Cerebellar cortex (tissue), 1 donor: ENCODE measurements at regions not wholly inside any gene's neighbourhood (a gene's known extent, or its start where the extent isn't known, plus 50 kb on each side); places are given as distances from the start of the nearest gene placed in this dataset.

ENCODE experiments used
- DNase-seq: peaks from one replicate; pipeline ENCODE4 v3.0.0-alpha.2; 2015; ENCODE audit warnings: low spot score

DNA sequence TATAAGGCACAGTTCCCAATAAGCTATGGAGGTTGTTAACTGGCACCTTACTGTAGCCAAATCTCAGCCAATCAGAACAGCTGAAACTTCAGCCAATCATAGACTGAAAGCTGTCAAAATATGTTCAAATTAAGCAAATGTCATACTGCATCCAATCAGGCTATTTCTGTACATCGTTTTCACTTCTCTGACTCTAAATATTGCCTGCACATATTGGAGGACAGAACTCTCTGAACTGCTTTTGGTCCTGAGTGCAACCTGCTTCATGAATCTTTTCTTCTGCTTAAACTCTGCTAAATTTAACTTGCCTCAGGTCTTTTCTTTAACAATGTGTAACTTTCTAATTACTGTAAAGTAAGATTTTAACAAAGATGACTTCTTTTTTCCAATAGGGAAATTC, 1198.9 kb upstream of the PCDH7 start:
- DNase-seq: no peak

DNA sequence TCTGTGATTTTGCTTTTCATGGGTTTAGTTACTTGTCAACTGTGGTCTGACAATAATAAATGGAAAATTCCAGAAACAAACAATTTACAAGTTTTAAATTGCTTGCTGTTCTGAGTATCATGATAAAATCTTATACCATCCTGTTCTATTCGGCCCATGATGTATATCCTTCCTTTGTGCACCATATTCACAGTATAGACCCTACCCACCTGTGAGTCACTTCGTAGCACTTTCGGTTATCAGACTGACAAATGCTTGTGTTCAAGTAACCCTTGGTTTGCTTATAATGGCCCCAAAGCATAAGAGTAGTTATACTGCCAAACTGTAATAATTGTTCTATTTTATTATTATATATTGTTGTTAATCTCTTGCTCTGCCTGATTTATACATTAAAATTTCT, 1183.4 kb upstream of the PCDH7 start:
- DNase-seq: no peak

DNA sequence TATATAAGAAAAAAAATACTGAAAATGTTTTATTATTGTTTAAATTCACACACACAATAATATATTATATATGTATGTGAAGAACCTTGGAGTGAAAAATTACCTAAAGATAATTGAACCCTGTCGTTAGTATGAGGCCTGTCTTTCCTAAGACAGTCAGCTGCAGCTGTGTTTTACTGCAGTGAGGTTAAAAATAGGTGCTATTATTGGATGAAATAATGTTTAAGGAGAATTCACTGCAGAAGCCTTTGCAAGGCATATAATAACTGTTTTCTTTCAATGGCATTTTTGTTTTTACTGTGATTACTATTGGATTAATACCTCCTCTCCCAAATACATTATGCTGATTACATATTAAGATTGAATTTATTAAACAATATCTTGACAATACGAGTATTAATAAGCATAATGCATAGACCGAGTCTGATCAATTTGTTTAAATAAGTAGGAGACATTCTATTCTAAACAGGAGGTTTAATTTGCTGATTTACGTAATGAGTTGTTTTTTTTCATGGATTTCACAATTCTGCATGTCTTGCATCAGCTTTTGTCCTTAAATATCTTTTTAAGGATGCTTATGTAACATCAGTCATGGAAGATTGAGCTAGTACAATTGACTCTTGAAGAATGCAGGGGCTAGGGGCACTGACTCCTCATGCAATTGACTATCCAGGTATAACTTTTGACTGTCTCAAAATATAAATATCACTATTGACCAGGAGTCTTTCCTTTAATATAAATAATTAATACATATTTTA, 1181.1 kb upstream of the PCDH7 start:
- DNase-seq: no peak

DNA sequence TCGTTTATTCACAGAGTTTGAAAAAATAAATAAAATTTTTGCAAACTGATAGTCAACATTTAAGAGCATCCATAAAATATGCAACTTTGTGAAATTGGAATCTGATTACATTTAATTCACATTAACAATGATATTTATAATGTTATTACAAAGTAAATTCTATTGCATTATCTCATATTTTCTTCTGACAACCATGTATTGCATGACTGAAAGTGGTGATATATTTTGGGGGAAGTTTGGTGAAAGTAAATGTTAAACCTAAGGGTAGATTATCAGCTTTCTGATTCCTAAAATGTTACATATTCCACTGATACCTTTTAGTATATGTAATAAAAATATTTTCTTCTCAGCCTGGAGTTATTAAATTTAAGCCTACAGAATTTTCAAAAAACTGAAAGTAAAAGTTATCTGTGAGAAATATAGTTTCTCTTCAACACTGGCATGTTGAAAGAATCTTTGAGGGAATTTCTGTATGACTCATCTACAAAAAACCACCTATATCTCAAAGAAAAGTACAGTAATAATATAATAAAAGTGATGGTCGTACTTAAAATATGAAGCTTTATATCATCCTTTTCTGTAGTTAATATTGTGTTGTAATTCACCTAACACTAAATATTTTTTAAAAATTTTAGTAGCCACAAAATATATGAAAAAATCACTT, 1179.6 kb upstream of the PCDH7 start:
- DNase-seq: no peak

- no peak for DNase-seq
Measured at GRCh38 chr4:29541757-29542156, 1178.4 kb upstream of the PCDH7 start.

- no peak for DNase-seq
Measured at GRCh38 chr4:29549342-29549741, 1170.8 kb upstream of the PCDH7 start.

GRCh38 chr4:29551821-29552220, 1168.3 kb upstream of the PCDH7 start:
- DNase-seq: no peak

DNA sequence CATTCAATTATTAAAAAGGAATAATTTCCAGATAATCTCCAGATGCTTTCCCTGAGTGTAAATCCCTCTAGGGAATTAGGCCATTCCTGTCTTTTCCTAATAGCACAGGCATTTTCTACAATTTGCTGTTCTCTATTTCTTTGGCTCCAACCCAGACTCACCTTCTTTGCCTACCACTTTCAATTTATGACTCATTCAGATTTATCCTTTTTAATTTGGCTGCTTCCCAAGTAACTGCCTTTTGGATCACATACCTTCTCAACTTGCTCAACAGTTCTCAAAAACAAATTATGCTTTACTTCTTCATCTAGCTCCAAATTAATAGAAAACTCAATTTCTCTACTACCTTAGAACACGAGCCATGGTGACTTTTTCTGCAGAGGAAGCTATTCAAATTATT, 1166.3 kb upstream of the PCDH7 start:
- no peak for DNase-seq

DNA sequence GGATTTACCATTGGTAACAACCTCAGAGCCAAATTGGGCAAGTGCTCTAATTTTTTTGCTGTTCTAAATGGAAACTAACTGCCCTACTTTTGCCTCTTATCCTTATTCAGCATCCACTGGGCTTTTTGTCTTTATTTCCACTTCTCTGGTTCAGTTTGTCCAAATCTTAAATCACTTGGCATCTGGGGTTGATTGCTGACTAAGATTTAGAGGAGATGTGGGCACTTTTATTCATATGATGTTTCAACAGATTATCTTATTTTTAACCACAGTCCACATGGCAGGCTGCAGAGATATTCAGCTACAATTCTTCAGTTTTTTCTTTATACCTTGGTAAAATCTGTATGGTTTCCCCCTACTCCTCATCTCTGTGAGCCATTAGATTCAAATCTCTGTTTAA, 1161.4 kb upstream of the PCDH7 start:
- no peak for DNase-seq

DNA sequence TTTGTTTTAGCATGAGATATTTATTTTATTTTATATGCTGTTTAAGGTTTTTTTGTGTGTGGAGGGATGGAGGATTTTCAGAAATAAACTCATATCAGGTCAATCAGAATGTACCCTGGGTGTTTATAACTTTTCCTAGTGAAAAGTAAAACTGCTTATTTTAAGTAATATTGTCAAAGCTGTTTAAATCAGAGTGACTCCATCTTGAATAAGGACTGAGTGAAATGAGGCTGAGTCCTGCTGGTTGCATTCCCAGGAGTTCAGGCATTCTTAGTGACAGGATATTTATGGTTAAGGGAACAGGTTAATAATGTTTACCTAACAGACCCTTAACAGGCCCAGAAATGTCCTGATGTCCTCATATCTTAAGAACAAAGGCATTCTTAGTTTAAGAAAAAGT, 1160.9 kb upstream of the PCDH7 start:
- DNase-seq: no peak

GRCh38 chr4:29560452-29560851, 1159.7 kb upstream of the PCDH7 start:
- no peak for DNase-seq

GRCh38 chr4:29565256-29565655, 1154.9 kb upstream of the PCDH7 start:
- no peak for DNase-seq

GRCh38 chr4:29566371-29566770, 1153.8 kb upstream of the PCDH7 start:
- no peak for DNase-seq

DNA sequence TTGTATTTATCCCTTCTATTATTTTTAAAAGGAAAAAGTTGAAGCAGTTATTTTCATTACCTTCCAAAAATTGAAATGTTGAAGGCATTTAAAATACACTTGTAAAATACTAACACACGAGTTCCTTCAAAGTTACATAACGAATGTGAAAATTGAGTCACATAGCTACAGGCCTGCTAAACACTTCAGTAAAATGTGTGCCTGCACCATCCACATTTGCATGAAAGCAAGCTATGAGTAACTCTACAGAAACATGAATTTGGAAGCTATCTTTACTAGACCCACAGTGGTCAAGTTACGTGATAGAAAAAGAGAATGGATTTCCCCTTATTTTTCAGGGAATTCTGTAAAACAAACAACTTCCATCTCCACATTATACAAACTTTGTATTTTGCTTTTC, 1148.8 kb upstream of the PCDH7 start:
- no peak for DNase-seq

DNA sequence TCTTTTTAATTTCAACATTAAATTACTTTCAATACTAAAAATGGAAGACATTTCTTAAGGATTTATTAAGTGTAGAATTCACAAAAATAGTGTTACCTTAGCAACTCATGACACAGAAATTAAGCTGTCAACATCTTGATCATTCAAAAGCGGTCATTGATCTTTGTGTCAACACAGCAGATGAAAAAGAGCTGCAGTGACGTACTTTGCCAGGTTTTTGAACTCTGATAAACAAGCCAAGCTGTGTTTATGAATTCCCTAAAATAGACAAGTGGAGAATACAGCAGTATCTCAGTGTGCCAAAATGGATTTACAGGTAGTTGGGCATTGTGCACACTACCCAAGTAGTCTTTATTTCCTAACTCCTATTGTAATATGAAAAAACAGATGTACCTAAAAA, 1141.8 kb upstream of the PCDH7 start:
- DNase-seq: no peak

GRCh38 chr4:29581457-29581856, 1138.7 kb upstream of the PCDH7 start:
- no peak for DNase-seq

DNA sequence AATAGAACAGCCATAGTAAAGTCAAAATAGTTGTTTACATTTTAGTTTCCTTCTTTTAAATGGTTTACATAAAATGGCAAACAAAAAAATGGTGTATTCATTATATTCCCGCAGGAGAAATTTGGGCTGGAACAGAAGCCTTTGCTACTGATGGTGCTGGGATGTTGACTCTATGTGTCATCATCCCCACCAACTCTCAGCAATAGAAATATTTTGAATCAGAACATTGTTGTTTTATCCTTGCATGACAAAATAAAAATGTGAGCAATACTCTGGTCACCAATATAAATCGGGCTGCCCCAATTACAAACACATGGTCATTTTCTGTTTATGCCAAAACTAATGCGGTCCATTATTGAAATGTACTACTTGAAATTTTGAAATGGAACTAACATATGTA, 1131.6 kb upstream of the PCDH7 start:
- no peak for DNase-seq

DNA sequence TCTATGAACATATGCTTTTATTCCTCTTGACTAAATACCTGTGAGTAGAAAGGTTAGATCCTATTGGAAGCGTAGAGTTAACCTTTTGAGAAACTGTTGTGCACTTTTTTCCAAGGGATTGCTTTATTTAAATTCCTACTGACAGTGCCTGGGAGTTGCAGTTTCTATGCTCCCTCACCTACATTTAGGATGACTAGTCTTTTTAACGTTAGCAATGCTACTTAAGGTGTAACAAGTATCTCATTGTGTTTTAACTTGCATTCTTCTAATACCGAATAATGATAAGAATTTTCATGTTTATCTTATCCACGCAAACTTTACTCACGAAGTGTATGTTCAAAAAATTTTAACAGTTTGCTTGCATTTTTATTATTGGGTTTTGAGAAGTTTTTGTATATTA, 1123.9 kb upstream of the PCDH7 start:
- no peak for DNase-seq

GRCh38 chr4:29619168-29619567, 1101.0 kb upstream of the PCDH7 start:
- DNase-seq: no peak

- no peak for DNase-seq
Measured at GRCh38 chr4:29632199-29632598, 1088.0 kb upstream of the PCDH7 start.

DNA sequence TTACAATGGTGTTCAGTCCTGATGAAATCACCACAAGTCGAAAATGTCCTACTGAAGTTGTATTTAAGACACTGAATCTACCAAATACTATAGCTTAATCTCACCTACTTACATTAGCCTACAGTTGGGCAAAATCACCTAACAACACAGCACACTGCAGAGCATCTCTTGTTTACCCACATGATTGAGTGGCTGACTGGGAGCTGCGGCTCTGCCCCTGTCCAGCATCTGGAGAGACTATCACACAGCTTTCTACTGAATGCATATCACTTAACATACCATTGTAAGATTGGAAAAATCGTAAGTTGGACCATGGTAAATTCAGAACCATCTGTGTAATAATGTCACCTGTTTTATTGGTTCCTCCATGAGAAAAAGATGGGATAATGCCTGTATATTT, 1083.2 kb upstream of the PCDH7 start:
- DNase-seq: no peak

DNA sequence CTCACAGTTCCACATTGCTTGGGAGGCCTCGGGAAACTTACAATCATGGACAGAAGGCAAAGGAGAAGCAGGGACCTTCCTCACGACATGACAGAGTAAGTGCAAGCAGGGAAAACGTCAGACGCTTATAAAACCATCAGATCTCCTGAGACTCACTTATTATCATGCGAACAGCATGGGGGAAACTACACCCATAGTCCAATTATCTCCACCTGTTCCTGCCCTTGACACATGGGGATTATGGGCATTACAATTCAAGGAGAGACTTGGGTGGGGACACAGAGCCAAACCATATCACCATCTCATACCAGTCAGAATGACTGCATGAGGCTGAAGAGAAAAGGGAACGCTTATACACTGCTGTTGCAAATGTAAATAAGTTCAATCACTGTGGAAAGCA, 1066.9 kb upstream of the PCDH7 start:
- no peak for DNase-seq

DNA sequence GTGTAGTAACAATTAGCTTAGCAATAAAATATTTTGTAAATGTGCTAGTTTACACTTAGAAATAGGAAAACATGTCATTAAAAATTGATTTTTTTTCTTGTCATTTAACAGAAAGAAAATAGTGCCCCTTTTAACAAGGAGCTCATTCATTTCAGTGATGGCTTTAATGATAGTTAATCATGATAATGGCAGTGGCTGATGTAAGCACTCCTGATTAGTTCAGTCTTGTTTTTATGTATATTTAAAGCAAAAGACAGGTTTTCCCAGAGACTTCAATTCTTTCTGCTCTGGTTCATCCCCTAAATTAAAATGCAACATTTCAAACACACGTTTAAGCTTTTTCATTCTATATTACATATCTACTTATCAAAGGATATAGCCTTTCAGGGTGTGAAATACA, 1039.5 kb upstream of the PCDH7 start:
- DNase-seq: no peak

- DNase-seq: no peak
Measured at GRCh38 chr4:29704059-29704458, 1016.1 kb upstream of the PCDH7 start.
